Endothelial cell of umbilical vein (primary cell): ENCODE measurements at regions not wholly inside any gene's neighbourhood (a gene's known extent, or its start where the extent isn't known, plus 50 kb on each side); places are given as distances from the start of the nearest gene placed in this dataset.

Source experiments
- CTCF ChIP-seq, 2 donors: IDR thresholded peaks; 1 replicate in 1 of 2; 2 replicates in 1 of 2; pipeline ENCODE4 v1.5.1; 2011; ENCODE audit warnings: low read length in 2 of 2, mild to moderate bottlenecking in 2 of 2, moderate library complexity in 2 of 2, control low read depth in 1 of 2, inconsistent platforms in 1 of 2, low read depth in 1 of 2; ENCODE audit not compliant: insufficient read depth in 1 of 2; ENCODE audit errors: extremely low read depth in 1 of 2
- EZH2 ChIP-seq: IDR thresholded peaks from 2 replicates; pipeline ENCODE4 v1.6.1; 2012; ENCODE audit warnings: borderline replicate concordance, low read depth, mild to moderate bottlenecking, moderate library complexity, low read length, inconsistent platforms; ENCODE audit not compliant: severe bottlenecking
- FOS ChIP-seq: IDR thresholded peaks from 2 replicates; pipeline ENCODE4 v1.6.1; 2011; ENCODE audit warnings: mild to moderate bottlenecking, low read length, moderate library complexity, borderline replicate concordance; ENCODE audit not compliant: insufficient read depth
- GATA2 ChIP-seq: IDR thresholded peaks from 2 replicates; pipeline ENCODE4 v1.7.0; 2011; ENCODE audit warnings: low read depth, mild to moderate bottlenecking, moderate library complexity, mixed read lengths, low read length; ENCODE audit not compliant: insufficient read length, insufficient read depth
- JUN ChIP-seq: IDR thresholded peaks from 2 replicates; pipeline ENCODE4 v1.6.1; 2011; ENCODE audit warnings: borderline replicate concordance, low read depth; ENCODE audit not compliant: insufficient read length, insufficient read depth
- MAX ChIP-seq: IDR thresholded peaks from 2 replicates; pipeline ENCODE4 v1.6.1; 2011; ENCODE audit not compliant: insufficient read depth, insufficient read length
- MYC ChIP-seq: IDR thresholded peaks from one replicate; pipeline ENCODE4 v1.6.1; 2011; ENCODE audit warnings: mild to moderate bottlenecking, low read depth, low read length
- POLR2A ChIP-seq: IDR thresholded peaks from 2 replicates; pipeline ENCODE4 v1.6.1; 2012; ENCODE audit warnings: low read depth, mild to moderate bottlenecking, control low read depth, low read length
- POLR2AphosphoS5 ChIP-seq: IDR thresholded peaks from 2 replicates; pipeline ENCODE4 v1.6.1; 2012; ENCODE audit warnings: low read depth, mild to moderate bottlenecking, control low read depth, low read length, moderate library complexity; ENCODE audit not compliant: insufficient read depth

GRCh38 chr1:69196071-69196470 is 371.7 kb upstream of the LRRC7 start:
- TF ChIP-seq EZH2, result no peak
- no peak for TF ChIP-seq CTCF (IDR thresholded peaks at IDR 0.05; ENCODE audit: extremely low read depth in 1 of 2, insufficient read depth in 1 of 2, low read depth in 1 of 2, low read length in 2 of 2)
- no peak for TF ChIP-seq POLR2A
- no peak for TF ChIP-seq POLR2AphosphoS5
- no peak for TF ChIP-seq MYC
- no peak for TF ChIP-seq GATA2
- no peak for TF ChIP-seq MAX
- TF ChIP-seq JUN, result no peak
- no peak for TF ChIP-seq FOS
